Ovary (tissue), 7 donors: ENCODE measurements at regions not wholly inside any gene's neighbourhood (a gene's known extent, or its start where the extent isn't known, plus 50 kb on each side); places are given as distances from the start of the nearest gene placed in this dataset.

Source experiments
- DNase-seq, 5 donors: peaks; one replicate each; pipeline ENCODE4 v3.0.0-alpha.2; 2019 to 2020
- H3K27ac ChIP-seq, 2 donors: fragments of 200-600 bp; one replicate each; pipeline versions ENCODE4 v1.5.1 to v1.8.0; 2019 to 2022
- H3K27me3 ChIP-seq: fragments of 200-600 bp; one replicate; pipeline ENCODE4 v1.8.0; 2022
- H3K36me3 ChIP-seq: fragments of 200-600 bp; sonication (generic); one replicate; pipeline ENCODE4 v1.5.1; 2019
- H3K4me1 ChIP-seq: one replicate; pipeline ENCODE4 v1.8.1; 2013; ENCODE audit warnings: mild to moderate bottlenecking, moderate library complexity; ENCODE audit not compliant: insufficient read depth
- H3K4me3 ChIP-seq: fragments of 200-600 bp; sonication (generic); one replicate; pipeline ENCODE4 v1.5.1; 2017
- H3K9me3 ChIP-seq, 2 donors: fragments of 200-600 bp in 1 of 2; sonication (generic) in 1 of 2; one replicate each; pipeline versions ENCODE4 v1.5.1 to v1.8.1; 2013 to 2019; ENCODE audit warnings: mild to moderate bottlenecking in 1 of 2, moderate library complexity in 1 of 2
- CTCF ChIP-seq, 3 donors: fragments of 450-650 bp in 2 of 3; fragments of 200-600 bp in 1 of 3; IDR thresholded peaks; one replicate each; pipeline versions ENCODE4 v1.5.1 to v1.8.0; 2016 to 2022; ENCODE audit warnings: antibody characterized with exemption in 3 of 3, mild to moderate bottlenecking in 1 of 3
- EP300 ChIP-seq: sonication (generic); formaldehyde crosslinking; IDR thresholded peaks from one replicate; pipeline ENCODE4 v1.6.1; 2017; ENCODE audit warnings: antibody characterized with exemption
- POLR2A ChIP-seq: fragments of 450-650 bp; IDR thresholded peaks from one replicate; pipeline ENCODE4 v1.6.1; 2017; ENCODE audit warnings: antibody characterized with exemption, mild to moderate bottlenecking, moderate library complexity
- WGBS, 3 donors: extraction: QIAGEN DNeasy Blood & Tissue Kit in 1 of 3; methylation state at CpG; one replicate each; pipeline versions ENCODE4 v1.1.5 to v1.1.7; 2013 to 2017; 5-methylcytosine and 5-hydroxymethylcytosine counted together
- intact Hi-C, 4 donors: fragments of 100-400 bp; cut with DNase I; formaldehyde crosslinking; loops; one replicate each; pipeline versions ENCODE4 v1.11.0 to v1.15.1; 2022 to 2023
- donor health status: DM: no; HTN: no; CAD: no; lungs with moderate emphysema.
- donor health status: DM: no; HTN: no; CAD: no.
- donor health status: Bipolar disorder and iron deficiency.
- donor health status: DM: no; HTN: no; CAD: no.
- donor health status: DM: yes; HTN: yes; CAD: no.

- no peak for TF ChIP-seq EP300
- no peak for TF ChIP-seq POLR2A
- no peak for TF ChIP-seq CTCF (IDR thresholded peaks at IDR 0.05)
- H3K36me3 ChIP-seq, result no peaks in the 10 kb centered on the region
- H3K4me1 ChIP-seq, result no peaks in the 10 kb centered on the region
- 62 to 83% (median 68%) methylated on average over 7 of the region's 7 CpGs for WGBS, 3 donors
- no peak for DNase-seq
- no peak overlapping the region for H3K4me3 ChIP-seq
- no peaks in the 10 kb centered on the region for H3K9me3 ChIP-seq
- H3K27ac ChIP-seq, result no peak overlapping the region
- no peaks in the 10 kb centered on the region for H3K27me3 ChIP-seq
- intact Hi-C loops, result loop anchor here in 1 of 4 donors (10.0 kb wide), 1 partner anchor 46 kb away; no protein-coding TSS in a partner anchor
Observed at GRCh38 chr16:9578459-9578858, 487.0 kb downstream of the HAPSTR1 start.

GRCh38 chr16:9580025-9580424, 488.6 kb downstream of the HAPSTR1 start:
- Histone ChIP-seq H3K4me3 (no peak overlapping the region), H3K27ac (no peak overlapping the region), H3K36me3 (no peaks in the 10 kb centered on the region), H3K4me1 (no peaks in the 10 kb centered on the region), H3K9me3 (no peaks in the 10 kb centered on the region), H3K27me3 (no peaks in the 10 kb centered on the region)
- no peak for DNase-seq
- no peak for TF ChIP-seq CTCF (IDR thresholded peaks at IDR 0.05)
- no peak for TF ChIP-seq EP300
- TF ChIP-seq POLR2A, result no peak
- intact Hi-C loops, result no loop called here
- 64 to 81% (median 76%) methylated on average over 2 of the region's 2 CpGs for WGBS, 3 donors

- intact Hi-C loops, result no loop called here
- H3K27ac ChIP-seq, result no peak overlapping the region
- TF ChIP-seq POLR2A, result no peak
- no peak for TF ChIP-seq CTCF (IDR thresholded peaks at IDR 0.05)
- no peak for TF ChIP-seq EP300
- DNase-seq, result no peak
- no peaks in the 10 kb centered on the region for H3K27me3 ChIP-seq
- no peaks in the 10 kb centered on the region for H3K36me3 ChIP-seq
- H3K4me3 ChIP-seq, result no peak overlapping the region
- H3K9me3 ChIP-seq, result no peaks in the 10 kb centered on the region
- no peaks in the 10 kb centered on the region for H3K4me1 ChIP-seq
- 7 to 10% (median 8%) methylated on average over 1 of the region's 1 CpG for WGBS, 3 donors
Observed at GRCh38 chr16:9593440-9593839, 502.0 kb downstream of the HAPSTR1 start.

GRCh38 chr16:9594047-9594446, 502.6 kb downstream of the HAPSTR1 start:
- WGBS, 3 donors, result 82 to 85% (median 84%) methylated on average over 2 of the region's 2 CpGs
- intact Hi-C loops, result no loop called here

More at GRCh38 chr16:9594047-9594446, 502.6 kb downstream of the HAPSTR1 start:
- Histone ChIP-seq H3K36me3 (no peaks in the 10 kb centered on the region), H3K27me3 (no peaks in the 10 kb centered on the region), H3K27ac (no peak overlapping the region), H3K4me3 (no peak overlapping the region), H3K9me3 (no peaks in the 10 kb centered on the region), H3K4me1 (no peaks in the 10 kb centered on the region)
- TF ChIP-seq POLR2A (no peak), EP300 (no peak), CTCF (IDR thresholded peaks at IDR 0.05) (no peak)
- DNase-seq, result no peak
